Activated CD4-positive, alpha-beta T cell treated with anti-CD3 and anti-CD28 coated beads, Interleukin-2, amount 10 ng/mL, durations not matched to agents 7 days and 5 days (primary cell): ENCODE measurements at regions not wholly inside any gene's neighbourhood (a gene's known extent, or its start where the extent isn't known, plus 50 kb on each side); places are given as distances from the start of the nearest gene placed in this dataset.
"Not testable (repeated sequence)": the region's sequence is repeated elsewhere in the genome, so short reads cannot be mapped to it uniquely, and the experiment has no call there.

ENCODE experiments used
- CTCF ChIA-PET: fragments of 350-600 bp; sonication (Branson Sonifier 250); formaldehyde crosslinking; loops from one replicate; lab custom pipeline; 2021; ENCODE audit warnings: antibody characterized with exemption; lab: Charles Lee
- POLR2A ChIA-PET: fragments of 350-600 bp; sonication (Branson Sonifier 250); formaldehyde crosslinking; loops from one replicate; lab custom pipeline; 2021; ENCODE audit warnings: antibody characterized with exemption; lab: Charles Lee
- DNase-seq: peaks from one replicate; pipeline ENCODE4 v3.0.0-alpha.2; 2020
- H3K27ac Mint-ChIP-seq: one replicate; pipeline ENCODE4 v1.8.0; 2021; ENCODE audit warnings: mild to moderate bottlenecking, moderate library complexity, mixed read lengths
- H3K27me3 Mint-ChIP-seq: one replicate; pipeline ENCODE4 v1.8.0; 2021; ENCODE audit warnings: mixed read lengths
- H3K36me3 Mint-ChIP-seq: one replicate; pipeline ENCODE4 v1.8.0; 2021; ENCODE audit warnings: low read depth, mixed read lengths
- H3K4me1 Mint-ChIP-seq: one replicate; pipeline ENCODE4 v1.8.0; 2021; ENCODE audit warnings: mixed read lengths
- H3K4me3 Mint-ChIP-seq: one replicate; pipeline ENCODE4 v1.8.0; 2021; ENCODE audit warnings: mild to moderate bottlenecking, moderate library complexity, mixed read lengths
- H3K9me3 Mint-ChIP-seq: one replicate; pipeline ENCODE4 v1.8.0; 2021; ENCODE audit warnings: mixed read lengths

DNA sequence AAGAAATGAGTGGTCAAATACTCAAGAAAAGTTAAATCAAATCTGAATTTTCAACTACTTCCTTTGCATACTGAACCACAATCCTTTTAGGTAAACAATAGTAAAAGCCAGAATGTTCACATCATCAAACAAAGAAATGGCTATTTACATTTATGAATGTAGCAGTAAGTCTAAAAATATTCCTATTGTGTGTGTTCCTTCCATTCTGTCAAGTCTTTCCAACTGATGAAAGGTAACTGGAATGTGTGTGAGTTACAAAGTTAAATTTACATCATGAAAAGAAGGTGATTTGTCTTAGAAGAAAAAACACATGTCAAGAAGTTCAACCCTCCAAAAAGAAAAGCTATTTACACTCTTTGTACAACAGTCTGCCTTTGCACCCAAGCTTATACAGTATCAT is 203.1 kb downstream of the SIPA1L2 start:
- Mint-ChIP-seq H3K36me3 (no peaks in the 10 kb centered on the region), H3K27ac (no peak overlapping the region), H3K9me3 (no peaks in the 10 kb centered on the region), H3K4me1 (no peaks in the 10 kb centered on the region), H3K4me3 (no peak overlapping the region), H3K27me3 (no peaks in the 10 kb centered on the region)
- DNase-seq, result no peak
- CTCF ChIA-PET, result no interaction called here
- POLR2A ChIA-PET, result no interaction called here

DNA sequence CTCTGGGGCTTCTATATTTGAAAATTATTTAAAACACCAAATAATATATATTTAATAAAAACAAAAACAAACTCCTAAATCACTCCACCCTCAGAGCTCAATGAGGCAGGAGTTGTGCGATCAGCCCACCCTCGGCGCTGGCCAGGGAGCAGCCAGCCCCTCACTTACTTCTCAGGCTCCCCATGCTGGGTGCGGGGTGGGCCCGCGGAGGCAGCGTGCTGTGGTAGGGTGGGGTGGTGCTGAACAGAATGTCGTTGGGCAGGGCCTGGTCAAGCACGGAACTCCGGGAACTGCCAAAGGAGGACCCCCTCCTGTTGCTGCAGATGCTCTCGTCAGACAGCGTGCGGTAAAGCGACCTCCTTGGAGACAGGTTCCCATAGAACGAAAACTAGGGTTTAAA is 204.5 kb downstream of the SIPA1L2 start:
- ChIA-PET CTCF (interaction anchor here (1.2 kb wide), 1 partner anchor 28 kb away, joined by 3 read pairs; no protein-coding TSS in a partner anchor), POLR2A (no interaction called here)
- no peak overlapping the region for H3K27ac Mint-ChIP-seq
- no peaks in the 10 kb centered on the region for H3K27me3 Mint-ChIP-seq
- H3K4me1 Mint-ChIP-seq, result peaks cover 1% of the 10 kb centered on the region
- no peaks in the 10 kb centered on the region for H3K9me3 Mint-ChIP-seq
- no peak overlapping the region for H3K4me3 Mint-ChIP-seq
- no peak for DNase-seq
- H3K36me3 Mint-ChIP-seq, result no peaks in the 10 kb centered on the region

DNA sequence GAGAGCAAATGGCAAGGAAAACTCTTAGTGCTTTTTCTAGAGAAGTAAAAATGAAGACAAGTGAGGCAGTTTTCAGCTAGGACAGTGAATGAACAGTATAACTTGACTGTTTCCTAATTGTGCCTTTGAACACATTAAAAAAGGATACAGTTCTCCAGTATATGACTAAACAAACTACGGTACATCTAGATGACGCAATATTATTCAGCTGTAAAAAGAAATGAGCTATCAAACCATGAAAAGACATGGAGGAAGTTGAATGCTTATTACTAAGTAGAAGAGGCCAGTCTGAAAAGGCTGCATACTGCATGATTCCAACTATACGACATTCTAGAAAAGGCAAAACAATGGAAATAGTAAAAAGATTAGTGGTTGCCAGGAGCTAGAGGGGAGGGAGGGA is 206.3 kb downstream of the SIPA1L2 start:
- no peaks in the 10 kb centered on the region for H3K36me3 Mint-ChIP-seq
- POLR2A ChIA-PET, result no interaction called here
- no peaks in the 10 kb centered on the region for H3K9me3 Mint-ChIP-seq
- peaks cover 1% of the 10 kb centered on the region for H3K4me1 Mint-ChIP-seq
- CTCF ChIA-PET, result no interaction called here
- H3K27me3 Mint-ChIP-seq, result no peaks in the 10 kb centered on the region
- H3K4me3 Mint-ChIP-seq, result no peak overlapping the region
- no peak overlapping the region for H3K27ac Mint-ChIP-seq
- no peak for DNase-seq

DNA sequence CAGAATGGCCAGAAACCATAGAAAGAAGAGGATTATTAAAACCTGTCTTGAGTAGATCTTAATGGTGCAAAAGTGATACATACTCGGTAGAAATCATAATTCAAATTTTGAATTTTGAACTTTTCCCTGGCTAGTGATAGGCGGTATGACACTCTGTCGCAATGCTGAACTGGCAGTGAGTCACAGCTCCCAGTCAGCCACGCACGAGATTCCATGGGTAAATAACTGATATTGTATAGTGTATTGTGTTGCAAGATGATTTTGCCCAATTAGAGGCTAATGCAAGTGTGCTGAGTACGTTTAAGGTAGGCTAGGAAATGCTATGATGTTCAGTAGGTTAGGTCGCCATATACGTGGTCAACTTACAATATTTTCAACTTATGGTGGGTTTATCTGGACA is 207.0 kb downstream of the SIPA1L2 start:
- no peak for DNase-seq
- Mint-ChIP-seq H3K4me1 (peaks cover 1% of the 10 kb centered on the region), H3K27ac (no peak overlapping the region), H3K36me3 (no peaks in the 10 kb centered on the region), H3K9me3 (no peaks in the 10 kb centered on the region), H3K4me3 (no peak overlapping the region), H3K27me3 (no peaks in the 10 kb centered on the region)
- POLR2A ChIA-PET, result no interaction called here
- CTCF ChIA-PET, result no interaction called here

DNA sequence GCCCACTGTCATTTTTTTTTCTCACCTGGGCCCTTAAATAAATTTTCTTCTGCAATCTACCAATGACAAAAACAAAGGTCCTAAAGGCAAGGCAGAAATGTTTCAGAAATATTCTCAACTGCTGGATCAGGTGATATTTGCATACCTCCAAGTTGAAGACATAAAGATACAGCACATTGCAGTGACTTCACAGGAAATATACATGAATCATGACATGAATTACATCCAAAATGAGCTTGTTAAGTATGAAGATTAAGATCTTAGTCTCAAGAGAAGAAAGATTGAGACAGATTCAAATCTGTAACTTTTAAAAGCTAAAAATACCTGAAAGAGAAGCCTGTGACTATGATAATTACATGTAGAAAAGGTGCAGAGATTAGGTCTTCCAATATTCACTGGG is 207.8 kb downstream of the SIPA1L2 start:
- H3K27me3 Mint-ChIP-seq, result no peaks in the 10 kb centered on the region
- no peaks in the 10 kb centered on the region for H3K36me3 Mint-ChIP-seq
- H3K27ac Mint-ChIP-seq, result no peak overlapping the region
- no peaks in the 10 kb centered on the region for H3K9me3 Mint-ChIP-seq
- peaks cover 1% of the 10 kb centered on the region for H3K4me1 Mint-ChIP-seq
- ChIA-PET CTCF (no interaction called here), POLR2A (no interaction called here)
- no peak overlapping the region for H3K4me3 Mint-ChIP-seq
- DNase-seq, result no peak

DNA sequence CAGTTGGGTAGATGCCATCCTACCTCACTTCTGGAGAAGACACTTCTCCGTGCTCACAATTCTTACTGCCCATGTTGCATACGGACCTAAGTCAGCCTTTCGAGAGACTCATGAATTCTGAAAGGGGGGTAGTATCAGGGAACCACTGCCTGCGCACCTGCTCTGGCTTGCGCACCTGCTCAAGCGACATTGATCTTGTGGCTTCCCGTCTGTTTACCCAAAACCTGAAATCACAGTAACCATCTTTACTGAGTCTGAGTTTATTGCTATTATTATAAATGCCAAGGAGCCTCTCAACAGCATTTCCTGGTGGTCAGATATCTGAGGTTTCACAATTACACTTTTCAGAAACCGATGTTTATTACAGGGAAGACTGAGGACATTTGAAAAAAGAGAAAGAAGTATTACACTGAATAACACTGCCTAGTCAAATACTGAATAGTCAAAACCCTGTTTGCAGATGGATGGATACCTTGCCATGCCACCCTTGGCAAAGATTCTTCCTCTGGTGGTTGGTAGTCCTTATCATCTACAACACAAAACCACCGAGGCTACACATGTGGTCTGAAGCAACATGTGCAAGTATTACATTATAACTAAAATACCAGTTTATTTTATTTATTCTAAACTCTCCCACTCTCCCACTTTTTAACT is 208.7 kb downstream of the SIPA1L2 start:
- Mint-ChIP-seq H3K4me3 (no peak overlapping the region), H3K27me3 (no peaks in the 10 kb centered on the region), H3K9me3 (no peaks in the 10 kb centered on the region), H3K27ac (no peak overlapping the region), H3K4me1 (peaks cover 1% of the 10 kb centered on the region), H3K36me3 (no peaks in the 10 kb centered on the region)
- DNase-seq, result no peak
- POLR2A ChIA-PET, result no interaction called here
- CTCF ChIA-PET, result no interaction called here

DNA sequence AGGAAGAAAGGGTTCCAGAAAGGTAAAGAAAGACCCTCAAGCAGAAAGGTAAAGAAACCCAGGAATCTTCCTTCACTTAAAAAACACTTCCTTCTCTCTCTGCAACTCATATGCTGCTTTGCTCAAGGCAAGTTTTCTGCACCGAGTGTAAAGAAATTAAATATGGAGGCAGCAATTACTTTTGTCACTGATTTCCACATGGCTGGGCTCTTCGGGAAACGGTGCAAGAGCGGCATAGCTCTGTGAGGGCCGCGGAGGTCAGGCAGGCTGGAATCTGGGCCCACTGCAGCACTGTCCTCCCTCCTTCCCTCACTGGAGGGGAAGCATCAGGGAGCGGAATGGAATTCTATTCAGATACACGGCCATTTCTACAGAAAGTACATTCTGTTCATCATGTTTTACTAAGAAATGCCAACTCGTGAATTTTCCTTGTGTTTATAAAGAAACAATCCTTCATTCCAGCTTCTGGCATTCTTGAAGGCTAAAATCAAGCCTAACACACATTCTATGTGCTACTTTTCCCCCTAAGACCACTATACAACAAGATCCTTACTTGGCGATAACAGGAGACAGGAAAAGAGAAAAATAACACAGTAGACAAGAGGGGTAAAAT is 212.2 kb downstream of the SIPA1L2 start:
- Mint-ChIP-seq H3K9me3 (no peaks in the 10 kb centered on the region), H3K27ac (no peak overlapping the region), H3K27me3 (no peaks in the 10 kb centered on the region), H3K4me3 (no peak overlapping the region), H3K36me3 (no peaks in the 10 kb centered on the region), H3K4me1 (peaks cover 1% of the 10 kb centered on the region)
- CTCF ChIA-PET, result no interaction called here
- no peak for DNase-seq
- POLR2A ChIA-PET, result no interaction called here

DNA sequence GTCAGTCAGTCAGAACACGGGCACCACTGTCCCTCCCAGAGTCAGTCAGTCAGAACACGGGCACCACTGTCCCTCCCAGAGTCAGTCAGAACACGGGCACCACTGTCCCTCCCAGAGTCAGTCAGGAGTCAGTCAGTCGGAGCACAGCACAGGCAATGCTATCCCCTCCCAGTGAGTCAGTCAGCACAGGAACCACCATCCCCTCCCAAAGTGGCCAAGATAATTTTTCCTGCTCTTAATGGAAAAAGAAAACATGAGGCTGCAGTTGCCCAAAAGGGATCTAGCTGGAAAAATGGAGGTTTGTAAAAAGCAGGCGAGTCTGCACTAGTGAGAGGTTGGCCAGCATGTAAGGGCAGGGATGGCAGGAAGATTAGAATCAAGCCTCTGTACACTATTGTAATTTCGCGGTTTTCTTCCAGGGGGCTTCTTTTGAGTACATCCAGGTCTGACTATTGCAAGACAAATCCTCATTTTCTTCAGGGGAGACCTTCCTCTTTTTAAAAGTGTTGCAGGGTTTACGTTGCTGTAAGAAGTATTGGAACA is 213.8 kb downstream of the SIPA1L2 start:
- no peak for DNase-seq
- POLR2A ChIA-PET, result no interaction called here
- Mint-ChIP-seq H3K4me3 (no peak overlapping the region), H3K36me3 (no peaks in the 10 kb centered on the region), H3K27ac (no peak overlapping the region), H3K9me3 (no peaks in the 10 kb centered on the region), H3K27me3 (no peaks in the 10 kb centered on the region), H3K4me1 (no peaks in the 10 kb centered on the region)
- CTCF ChIA-PET, result no interaction called here

DNA sequence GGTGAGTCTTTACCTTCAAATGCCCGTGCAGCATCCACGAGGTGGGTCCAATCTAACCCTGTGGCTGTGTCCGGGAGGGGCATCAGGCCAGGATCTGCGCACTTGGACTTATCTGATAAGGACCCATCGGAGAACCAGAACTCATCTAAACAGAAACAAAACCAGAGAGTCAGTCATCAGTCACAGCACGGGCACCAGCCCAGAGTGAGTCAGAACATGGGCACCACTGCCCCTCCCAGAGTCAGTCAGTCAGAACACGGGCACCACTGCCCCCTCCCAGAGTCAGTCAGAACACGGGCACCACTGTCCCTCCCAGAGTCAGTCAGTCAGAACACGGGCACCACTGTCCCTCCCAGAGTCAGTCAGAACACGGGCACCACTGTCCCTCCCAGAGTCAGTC is 214.5 kb downstream of the SIPA1L2 start:
- POLR2A ChIA-PET, H3K4me1 Mint-ChIP-seq, H3K27ac Mint-ChIP-seq, H3K4me3 Mint-ChIP-seq, H3K9me3 Mint-ChIP-seq, H3K27me3 Mint-ChIP-seq, CTCF ChIA-PET, DNase-seq, H3K36me3 Mint-ChIP-seq: not testable (repeated sequence)

DNA sequence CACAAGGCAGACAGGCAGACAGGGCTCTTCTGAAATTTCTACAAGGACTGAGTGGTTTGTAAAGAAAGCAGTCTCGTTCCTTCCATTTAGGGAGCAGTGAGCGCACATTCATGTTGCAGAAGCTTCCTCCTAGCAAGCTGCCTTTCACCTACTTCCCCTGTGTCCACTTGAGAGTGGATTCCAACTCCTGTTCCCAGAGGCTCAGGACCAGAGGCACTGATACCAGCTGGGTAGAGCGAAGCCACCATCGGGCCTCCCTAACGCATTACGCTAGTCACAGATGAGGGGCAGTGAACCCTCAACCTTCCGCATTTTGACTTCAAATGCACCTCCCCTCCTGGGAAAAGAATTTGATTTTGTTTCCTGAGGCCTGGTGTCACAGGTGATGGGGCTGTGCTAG is 215.8 kb downstream of the SIPA1L2 start:
- H3K27ac Mint-ChIP-seq, result no peak overlapping the region
- peaks cover 4% of the 10 kb centered on the region for H3K9me3 Mint-ChIP-seq
- POLR2A ChIA-PET, result no interaction called here
- DNase-seq, result no peak
- no peaks in the 10 kb centered on the region for H3K27me3 Mint-ChIP-seq
- CTCF ChIA-PET, result no interaction called here
- H3K36me3 Mint-ChIP-seq, result no peaks in the 10 kb centered on the region
- H3K4me3 Mint-ChIP-seq, result no peak overlapping the region
- no peaks in the 10 kb centered on the region for H3K4me1 Mint-ChIP-seq

DNA sequence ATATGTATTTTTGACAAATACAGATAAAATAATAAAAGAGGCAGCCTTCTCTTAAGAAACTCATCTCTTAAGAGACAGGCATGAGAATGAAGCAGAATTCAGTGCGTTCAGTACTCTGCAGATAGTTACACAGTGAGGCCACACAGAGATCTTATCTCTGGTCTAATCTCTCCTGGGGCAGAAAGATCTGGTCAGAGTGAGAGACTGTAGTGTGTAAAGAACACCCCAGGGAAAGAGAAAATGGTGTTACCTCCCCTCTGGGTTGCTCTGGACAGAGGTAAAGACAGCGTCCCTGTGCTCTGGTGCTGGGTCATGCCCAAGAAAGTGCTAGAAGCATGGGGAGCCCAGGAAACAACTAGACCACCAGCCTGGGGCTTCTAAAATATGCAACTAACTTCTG is 216.3 kb downstream of the SIPA1L2 start:
- no peak for DNase-seq
- Mint-ChIP-seq H3K4me1 (no peaks in the 10 kb centered on the region), H3K36me3 (no peaks in the 10 kb centered on the region), H3K27me3 (no peaks in the 10 kb centered on the region), H3K27ac (no peak overlapping the region), H3K9me3 (peaks cover 4% of the 10 kb centered on the region), H3K4me3 (no peak overlapping the region)
- ChIA-PET POLR2A (no interaction called here), CTCF (no interaction called here)

DNA sequence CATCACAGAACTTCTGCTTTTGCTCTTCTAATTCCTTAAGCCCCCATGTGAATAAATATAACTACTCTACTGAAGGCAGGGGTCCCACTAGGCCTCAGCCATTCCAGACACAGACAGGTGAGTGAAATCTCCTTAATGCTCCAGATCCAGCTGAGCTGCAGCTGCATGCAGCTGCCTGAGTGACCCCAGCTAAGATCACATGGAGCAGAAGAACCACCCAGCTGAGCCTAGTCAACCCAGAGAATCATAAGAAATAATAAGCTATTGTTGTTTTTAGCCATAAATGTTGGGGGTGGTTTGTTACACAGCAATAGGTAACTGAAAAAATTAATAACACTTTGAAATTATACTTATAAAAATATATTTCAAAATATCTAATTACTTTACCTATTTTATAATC is 220.3 kb downstream of the SIPA1L2 start:
- no peaks in the 10 kb centered on the region for H3K27me3 Mint-ChIP-seq
- ChIA-PET POLR2A (no interaction called here), CTCF (no interaction called here)
- no peaks in the 10 kb centered on the region for H3K4me1 Mint-ChIP-seq
- no peaks in the 10 kb centered on the region for H3K36me3 Mint-ChIP-seq
- DNase-seq, result no peak
- H3K27ac Mint-ChIP-seq, result no peak overlapping the region
- H3K4me3 Mint-ChIP-seq, result no peak overlapping the region
- peaks cover 4% of the 10 kb centered on the region for H3K9me3 Mint-ChIP-seq

DNA sequence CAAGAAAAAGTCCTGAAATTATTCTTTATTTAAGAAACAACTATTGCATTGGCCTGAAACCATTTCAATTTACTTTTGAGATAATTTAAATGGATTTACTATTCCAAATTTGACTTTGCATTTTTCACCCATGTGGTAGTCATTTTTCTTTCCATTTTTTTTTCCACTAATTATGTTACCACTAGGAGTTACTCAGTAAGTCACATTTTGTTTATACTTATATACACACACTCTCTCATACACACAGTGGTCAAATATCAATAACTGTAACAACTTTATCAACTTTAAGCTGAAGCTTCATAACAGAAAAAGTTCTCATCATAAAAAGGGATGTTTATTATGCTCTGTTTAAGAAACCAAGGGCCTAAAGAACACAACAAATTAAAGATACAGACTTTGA is 222.8 kb downstream of the SIPA1L2 start:
- ChIA-PET CTCF (no interaction called here), POLR2A (no interaction called here)
- Mint-ChIP-seq H3K4me1 (no peaks in the 10 kb centered on the region), H3K4me3 (no peak overlapping the region), H3K36me3 (no peaks in the 10 kb centered on the region), H3K27ac (no peak overlapping the region), H3K9me3 (peaks cover 4% of the 10 kb centered on the region), H3K27me3 (no peaks in the 10 kb centered on the region)
- DNase-seq, result no peak

DNA sequence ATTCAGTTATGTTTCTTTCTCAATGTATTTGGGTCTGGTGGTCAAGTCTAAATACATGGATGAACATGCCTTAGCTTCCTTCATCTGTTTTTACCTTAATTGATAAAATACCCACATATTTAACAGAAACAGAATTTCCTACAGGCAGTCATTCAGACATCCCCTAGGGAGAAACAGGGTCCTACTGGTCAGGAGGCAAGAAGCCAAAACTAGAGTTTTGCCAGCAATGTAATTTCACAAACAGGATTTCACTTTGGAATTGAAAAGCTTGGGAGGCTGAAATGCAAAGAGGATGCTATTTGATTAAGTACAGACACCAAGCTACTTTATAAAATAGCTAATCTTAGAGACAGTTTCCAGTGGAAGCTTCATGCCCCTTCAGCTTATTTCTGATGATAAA is 224.2 kb downstream of the SIPA1L2 start:
- H3K27me3 Mint-ChIP-seq, result no peaks in the 10 kb centered on the region
- H3K27ac Mint-ChIP-seq, result no peak overlapping the region
- no peak for DNase-seq
- POLR2A ChIA-PET, result no interaction called here
- no peaks in the 10 kb centered on the region for H3K4me1 Mint-ChIP-seq
- no peaks in the 10 kb centered on the region for H3K36me3 Mint-ChIP-seq
- H3K9me3 Mint-ChIP-seq, result peaks cover 4% of the 10 kb centered on the region
- no peak overlapping the region for H3K4me3 Mint-ChIP-seq
- CTCF ChIA-PET, result no interaction called here
